Eye (tissue), 1 donor: ENCODE measurements at regions not wholly inside any gene's neighbourhood (a gene's known extent, or its start where the extent isn't known, plus 50 kb on each side); places are given as distances from the start of the nearest gene placed in this dataset.

ENCODE experiments used
- DNase-seq: peaks from one replicate; pipeline ENCODE4 v3.0.0-alpha.2; 2015

GRCh38 chr2:164439885-164440284 lies 181.4 kb downstream of the GRB14 start:
- DNase-seq: no peak

GRCh38 chr2:164439235-164439634 lies 182.0 kb downstream of the GRB14 start:
- DNase-seq: no peak

GRCh38 chr2:164438490-164439205 lies 182.6 kb downstream of the GRB14 start:
- no peak for DNase-seq

- peak; percentile 41 for DNase-seq
These were observed 185.2 kb downstream of the GRB14 start for GRCh38 chr2:164436131-164436530.

- peak; percentile 78 for DNase-seq
These were observed 191.0 kb downstream of the GRB14 start for GRCh38 chr2:164430166-164430783.

GRCh38 chr2:164429354-164429753 lies 191.9 kb downstream of the GRB14 start:
- DNase-seq: peak; percentile 42

- DNase-seq: peak; percentile 63
These were observed 194.2 kb downstream of the GRB14 start for GRCh38 chr2:164427111-164427510.

GRCh38 chr2:164420787-164421186 lies 200.5 kb downstream of the GRB14 start:
- no peak for DNase-seq

- DNase-seq: no peak
These were observed 208.5 kb downstream of the GRB14 start for GRCh38 chr2:164412831-164413230.

- peak; percentile 20 for DNase-seq
These were observed 231.9 kb downstream of the GRB14 start for GRCh38 chr2:164389411-164389810.

- DNase-seq: peak; percentile 12
These were observed 232.8 kb downstream of the GRB14 start for GRCh38 chr2:164388511-164388910.

- no peak for DNase-seq
These were observed 235.1 kb downstream of the GRB14 start for GRCh38 chr2:164386231-164386630.

- no peak for DNase-seq
These were observed 236.8 kb downstream of the GRB14 start for GRCh38 chr2:164384434-164384833.

GRCh38 chr2:164371916-164372315 lies 249.4 kb downstream of the GRB14 start:
- no peak for DNase-seq

GRCh38 chr2:164369366-164369765 lies 251.9 kb downstream of the GRB14 start:
- no peak for DNase-seq

- no peak for DNase-seq
These were observed 252.4 kb downstream of the GRB14 start for GRCh38 chr2:164368896-164369295.

GRCh38 chr2:164363646-164364045 lies 257.6 kb downstream of the GRB14 start:
- no peak for DNase-seq

GRCh38 chr2:164351536-164351935 lies 269.7 kb downstream of the GRB14 start:
- peak; percentile 24 for DNase-seq

- peak; percentile 19 for DNase-seq
These were observed 285.3 kb downstream of the GRB14 start for GRCh38 chr2:164335947-164336346.

- DNase-seq: no peak
These were observed 286.2 kb downstream of the GRB14 start for GRCh38 chr2:164335128-164335527.

- DNase-seq: no peak
These were observed 293.0 kb downstream of the GRB14 start for GRCh38 chr2:164328310-164328709.

- DNase-seq: no peak
These were observed 297.3 kb downstream of the GRB14 start for GRCh38 chr2:164323978-164324377.

GRCh38 chr2:164314148-164314547 lies 307.1 kb downstream of the GRB14 start:
- peak; percentile 5 for DNase-seq

GRCh38 chr2:164306872-164307271 lies 314.4 kb downstream of the GRB14 start:
- DNase-seq: no peak

- DNase-seq: no peak
These were observed 318.5 kb downstream of the GRB14 start for GRCh38 chr2:164302786-164303185.
